Activated naive CD4-positive, alpha-beta T cell treated with Interleukin-2 at 50 U/mL for 16 hours (primary cell): ENCODE measurements at regions not wholly inside any gene's neighbourhood (a gene's known extent, or its start where the extent isn't known, plus 50 kb on each side); places are given as distances from the start of the nearest gene placed in this dataset.

ENCODE experiments used
- DNase-seq: peaks from one replicate; pipeline ENCODE4 v3.0.0-alpha.2; 2020

GRCh38 chr15:70340494-70340870 is 242.8 kb upstream of the TLE3 start:
- DNase-seq, result no peak

DNA sequence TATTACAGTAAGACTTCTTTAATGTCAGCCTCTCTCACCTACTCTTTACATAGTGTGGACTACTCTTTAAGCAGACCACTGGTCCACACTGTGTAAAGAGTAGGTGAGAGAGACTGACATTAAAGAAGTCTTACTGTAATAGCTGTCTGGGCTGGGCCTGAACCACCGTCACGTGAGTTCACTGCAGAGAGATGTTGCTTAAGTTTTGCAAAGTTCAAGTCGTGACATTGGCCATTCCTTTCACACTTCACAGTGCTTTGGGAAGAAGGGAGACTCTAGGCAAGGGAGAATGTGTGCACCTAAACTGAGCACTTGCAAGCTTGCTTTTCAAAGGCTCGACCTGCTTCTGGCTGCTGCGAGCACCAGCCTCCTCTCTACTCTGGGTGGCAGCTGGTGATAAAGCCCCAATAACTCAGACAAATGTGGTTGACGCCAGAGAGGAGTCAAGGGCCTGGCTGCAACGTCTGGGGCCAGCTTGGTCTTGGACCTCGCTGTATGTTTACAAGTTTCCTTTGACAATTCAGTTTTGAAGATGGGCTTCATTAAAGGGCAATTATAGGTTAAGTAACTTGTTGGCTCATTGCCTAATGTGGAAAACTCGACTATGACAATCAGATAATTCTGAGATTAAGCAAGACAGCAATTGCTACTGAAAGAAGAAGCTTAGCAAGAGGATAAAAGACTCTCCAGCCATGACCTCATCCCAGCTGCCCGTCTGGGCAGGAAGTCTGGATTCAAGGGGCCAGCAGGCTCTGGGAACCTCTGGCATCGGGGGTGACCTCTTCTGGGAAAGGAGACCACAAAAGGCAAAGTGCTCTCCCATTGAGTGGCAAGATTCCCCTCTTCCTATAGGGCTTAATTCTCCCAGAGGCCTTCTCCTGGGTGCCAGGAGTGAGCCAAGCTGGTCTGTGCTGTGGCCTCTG is 242.1 kb upstream of the TLE3 start:
- no peak for DNase-seq

DNA sequence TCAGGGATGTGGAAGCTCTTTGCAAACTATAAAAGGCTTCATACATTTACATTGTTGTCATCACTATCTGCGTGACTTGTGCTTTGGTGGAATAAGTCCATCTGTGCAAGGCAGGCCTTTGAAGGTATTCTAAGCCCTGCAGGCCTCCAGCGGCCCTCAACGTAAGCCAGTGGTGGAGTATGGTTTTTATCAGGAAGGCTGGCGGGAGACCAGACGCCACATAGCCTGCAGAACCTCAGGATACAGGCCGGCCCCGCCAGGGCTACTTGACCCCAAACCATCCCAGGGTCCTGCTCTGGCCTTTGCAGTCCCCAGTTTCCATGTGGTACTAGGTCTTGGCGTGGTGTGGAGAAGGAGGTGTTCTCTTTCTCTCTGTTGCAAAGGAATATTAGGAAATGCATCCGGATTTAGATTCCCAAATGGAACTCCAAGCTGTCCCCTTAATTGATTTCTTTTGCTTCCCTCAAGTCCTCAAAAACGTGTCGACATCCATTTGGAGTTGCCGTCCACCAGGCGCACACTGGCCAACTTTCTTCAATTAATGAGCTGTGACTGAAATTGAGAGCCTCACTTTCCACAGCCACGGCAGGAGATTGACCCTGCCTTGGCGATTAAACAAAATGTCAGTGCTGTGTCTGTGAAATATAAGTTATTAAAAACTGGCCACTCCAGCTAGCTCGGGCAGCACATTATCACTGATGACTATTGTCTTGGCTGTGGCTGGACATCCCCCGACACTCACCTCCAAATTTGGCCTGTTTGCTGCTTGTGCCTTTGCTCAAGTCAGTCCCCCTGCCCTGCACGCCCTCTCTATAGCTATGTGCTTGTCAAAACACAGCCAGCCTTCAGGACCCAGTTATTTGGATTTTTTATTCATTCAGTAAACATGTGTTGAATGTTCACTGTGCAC is 239.8 kb upstream of the TLE3 start:
- no peak for DNase-seq

DNA sequence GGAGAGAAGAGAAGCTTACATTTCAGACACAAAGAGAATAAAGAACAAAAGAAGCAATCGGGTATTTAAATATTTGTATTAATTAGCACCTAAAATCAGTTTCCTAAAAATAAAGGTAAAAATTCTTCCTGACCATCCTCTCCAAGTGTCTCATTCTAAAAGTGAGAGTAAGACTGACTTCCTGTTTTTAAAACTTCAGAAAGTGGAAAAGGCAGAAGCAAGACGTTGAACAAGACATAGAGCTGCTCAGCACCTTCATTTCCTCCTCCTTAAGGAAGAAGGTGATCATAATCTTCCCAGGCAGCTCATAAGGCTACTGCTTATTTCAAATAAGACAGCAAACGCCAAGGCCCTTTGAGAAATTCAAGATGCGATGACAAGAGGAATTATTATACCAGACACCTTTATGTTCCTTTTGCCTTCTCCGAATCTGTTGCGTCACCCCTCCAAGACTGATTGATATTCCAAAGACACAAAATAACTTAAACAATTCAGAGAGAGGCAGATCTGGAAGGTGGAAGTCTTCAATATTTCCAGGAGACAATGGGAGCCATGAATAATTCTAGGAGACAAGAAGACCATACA is 238.8 kb upstream of the TLE3 start:
- DNase-seq, result no peak

- DNase-seq, result no peak
Measured at GRCh38 chr15:70334286-70334685, 236.6 kb upstream of the TLE3 start.

GRCh38 chr15:70329179-70329578 is 231.5 kb upstream of the TLE3 start:
- DNase-seq, result no peak

DNA sequence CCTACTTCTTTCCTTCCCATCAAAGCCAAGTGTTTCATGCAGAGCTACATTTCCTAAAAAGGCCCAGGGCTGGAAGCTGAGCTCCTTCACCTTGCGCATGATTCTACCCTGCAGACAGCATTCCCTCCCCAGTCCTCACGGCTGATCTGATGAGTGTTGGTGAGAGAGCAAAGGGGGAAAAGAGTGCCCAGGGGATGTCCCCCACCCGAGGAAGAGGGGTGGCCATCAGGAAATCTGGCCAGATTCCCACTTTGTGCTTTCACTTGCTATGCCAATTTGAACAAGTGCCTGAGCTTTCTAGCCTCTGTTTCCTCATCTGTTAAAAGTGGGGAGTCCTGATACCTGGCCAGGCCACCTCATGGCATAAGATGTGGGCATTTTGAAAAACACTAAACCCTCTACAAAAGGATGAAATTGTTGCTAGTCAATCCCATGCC is 231.0 kb upstream of the TLE3 start:
- no peak for DNase-seq

GRCh38 chr15:70327856-70328678 is 230.3 kb upstream of the TLE3 start:
- no peak for DNase-seq

DNA sequence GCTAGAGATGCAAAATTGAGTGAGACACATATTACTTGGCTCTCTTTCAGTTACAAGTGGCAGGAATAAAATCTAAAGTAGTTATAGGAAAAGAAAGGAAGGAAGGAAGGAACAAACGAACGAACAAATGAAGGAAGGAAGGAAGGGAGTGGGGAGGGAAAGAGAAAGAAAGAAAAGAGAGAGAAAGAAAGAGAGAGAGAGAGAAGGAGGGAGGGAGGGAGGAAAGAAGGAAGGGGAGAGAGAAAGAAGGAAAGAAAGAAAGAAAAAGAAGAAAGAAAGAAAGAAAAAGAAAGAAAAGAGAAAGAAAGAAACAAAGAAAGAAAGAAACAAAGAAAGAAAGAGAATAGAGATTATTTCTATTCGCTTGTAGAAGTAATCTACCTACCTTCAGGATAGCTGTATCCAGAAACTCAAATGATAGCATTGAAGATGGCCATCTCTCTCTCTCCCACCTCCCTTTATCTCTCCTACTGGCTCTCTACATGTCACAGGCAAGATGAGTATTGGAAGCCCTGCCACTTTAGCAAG is 229.7 kb upstream of the TLE3 start:
- DNase-seq, result no peak

- no peak for DNase-seq
Measured at GRCh38 chr15:70324001-70324974, 226.6 kb upstream of the TLE3 start.

GRCh38 chr15:70323111-70323851 is 225.6 kb upstream of the TLE3 start:
- DNase-seq, result no peak

- DNase-seq, result no peak
Measured at GRCh38 chr15:70322051-70322668, 224.4 kb upstream of the TLE3 start.

DNA sequence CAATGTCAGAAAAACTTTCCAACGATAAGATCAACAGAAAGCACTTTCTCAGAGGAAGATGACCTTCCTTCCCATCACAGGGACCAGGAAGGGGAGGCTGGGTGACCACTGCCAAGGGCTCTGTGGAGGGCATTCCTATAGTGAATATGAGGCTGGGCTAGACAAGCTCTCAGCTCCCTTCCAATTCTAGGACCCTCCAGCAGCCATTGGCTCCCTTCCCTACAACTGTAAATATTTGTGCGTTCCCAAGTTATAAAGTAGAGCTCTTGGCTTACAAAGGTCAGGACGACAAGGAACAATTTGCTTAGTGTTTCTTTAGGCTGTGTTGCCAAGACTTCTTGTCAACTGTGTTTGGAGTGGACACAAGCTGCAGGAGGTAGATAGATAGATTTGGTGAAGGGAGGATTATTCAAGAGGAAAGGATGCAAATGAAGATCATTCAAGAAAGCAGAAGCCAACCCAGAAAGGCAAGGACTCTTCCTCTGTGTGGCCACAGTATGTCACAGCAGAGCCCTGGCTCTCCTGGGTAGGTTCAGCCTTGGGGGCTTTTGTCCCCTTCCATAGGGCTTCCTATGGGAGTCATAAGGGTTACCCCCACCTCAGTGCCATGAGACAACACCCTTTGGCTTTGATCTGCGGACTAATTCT is 223.6 kb upstream of the TLE3 start:
- DNase-seq, result no peak

- DNase-seq, result no peak
Measured at GRCh38 chr15:70320482-70320881, 222.8 kb upstream of the TLE3 start.

- DNase-seq, result no peak
Measured at GRCh38 chr15:70320077-70320476, 222.4 kb upstream of the TLE3 start.

DNA sequence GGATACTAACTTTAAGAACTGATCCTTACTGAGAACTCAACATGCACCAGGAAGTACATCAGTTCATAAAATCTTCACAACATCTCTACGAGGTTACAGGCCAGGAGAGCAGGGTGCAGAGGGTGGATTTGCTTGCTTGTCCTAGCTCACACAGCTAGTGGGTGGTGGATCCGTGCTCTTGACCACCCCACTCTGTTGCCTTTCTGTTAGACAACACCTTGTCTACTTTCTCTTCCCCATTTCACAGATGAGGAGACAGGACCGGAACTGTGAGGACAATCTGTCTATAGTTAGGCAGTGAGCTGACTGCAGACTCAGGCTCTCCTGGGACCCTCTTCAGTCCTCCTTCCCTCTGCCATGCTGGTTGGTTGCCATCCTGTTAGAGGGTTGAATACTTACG is 221.7 kb upstream of the TLE3 start:
- no peak for DNase-seq

- DNase-seq, result no peak
Measured at GRCh38 chr15:70318594-70319465, 221.1 kb upstream of the TLE3 start.

DNA sequence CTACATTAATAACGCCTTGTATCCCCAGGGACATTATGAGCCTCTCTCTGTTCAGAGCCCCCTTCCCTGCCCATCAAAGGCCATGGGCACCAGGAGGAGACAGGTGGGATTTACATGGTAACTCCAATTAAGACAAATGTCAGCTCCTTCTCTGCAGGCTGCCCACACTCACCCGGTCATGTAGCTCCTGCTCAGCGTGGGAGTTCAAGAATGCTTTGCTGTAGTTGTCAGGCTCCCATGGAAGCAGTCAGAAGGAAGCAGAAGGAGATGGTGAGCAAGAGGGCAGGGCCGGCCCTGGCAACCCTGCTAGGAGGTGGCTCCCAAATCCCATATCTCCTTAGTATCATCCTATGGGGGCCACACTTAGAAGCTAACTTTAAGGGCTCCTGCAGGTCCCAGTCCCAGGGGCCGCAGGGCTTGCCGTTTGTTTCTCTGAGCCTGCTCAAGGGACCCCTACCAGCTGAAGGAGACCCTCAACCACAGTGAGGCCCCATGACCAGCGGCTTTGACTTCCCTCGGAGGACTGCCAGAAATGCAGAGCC is 218.4 kb upstream of the TLE3 start:
- no peak for DNase-seq
